ENCODE measurements at regions not wholly inside any gene's neighbourhood (a gene's known extent, or its start where the extent isn't known, plus 50 kb on each side); places are given as distances from the start of the nearest gene placed in this dataset.

GRCh38 chr9:115922444-115922843 is 231.1 kb upstream of the PAPPA start:
- no peak for TF ChIP-seq CTCF (IDR thresholded peaks at IDR 0.05)
- TF ChIP-seq POLR2A (IDR thresholded peaks at IDR 0.05): no peak

Data from tibial nerve (tissue), 3 donors.